GM11168 (cell line): ENCODE measurements at regions not wholly inside any gene's neighbourhood (a gene's known extent, or its start where the extent isn't known, plus 50 kb on each side); places are given as distances from the start of the nearest gene placed in this dataset.

Experiments used
- in situ Hi-C: fragments of 300-500 bp; cut with MboI; formaldehyde crosslinking; loops from one replicate; pipeline ENCODE4 v1.12.0; 2022; ENCODE audit warnings: low sequenced_read_pairs; ENCODE audit not compliant: unreplicated experiment

DNA sequence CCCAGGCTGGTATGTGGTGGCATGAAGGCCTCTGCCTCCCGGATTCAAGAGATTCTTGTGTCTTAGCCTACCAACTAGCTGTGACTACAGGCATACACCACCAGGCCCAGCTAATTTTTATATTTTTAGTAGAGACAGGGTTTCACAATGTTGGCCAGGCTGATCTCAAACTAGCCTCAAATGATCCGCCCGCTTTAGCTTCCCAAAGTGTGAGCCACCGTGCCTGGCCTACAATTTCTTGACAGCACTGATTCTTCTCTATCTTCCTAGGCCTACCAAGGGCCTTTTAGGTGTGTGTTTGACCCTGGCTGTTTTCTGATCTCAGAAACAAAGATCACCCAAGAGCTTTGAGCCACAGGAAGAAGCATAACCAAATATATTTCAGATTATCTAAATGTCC, 540.8 kb upstream of the ADAMTS5 start:
- in situ Hi-C loops: no loop called here

DNA sequence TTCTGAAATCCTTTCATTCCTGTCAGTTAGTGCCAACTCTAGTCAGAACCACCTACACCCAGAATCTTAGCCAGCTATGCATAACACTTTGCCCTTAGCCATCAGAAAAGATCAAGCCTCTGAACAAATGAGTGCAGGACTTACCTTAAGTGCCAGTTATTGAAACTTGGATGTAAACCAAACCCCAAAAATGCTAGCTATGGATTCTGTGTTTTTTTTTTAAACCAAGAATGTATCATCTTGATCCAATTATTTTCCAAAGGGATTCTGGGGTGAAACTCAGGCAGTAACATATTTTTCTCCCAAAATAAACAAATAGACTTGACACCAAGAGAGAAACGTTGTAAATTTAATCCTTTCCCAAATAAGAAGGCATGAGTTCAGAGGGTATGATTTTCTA, 538.6 kb upstream of the ADAMTS5 start:
- in situ Hi-C loops: no loop called here

DNA sequence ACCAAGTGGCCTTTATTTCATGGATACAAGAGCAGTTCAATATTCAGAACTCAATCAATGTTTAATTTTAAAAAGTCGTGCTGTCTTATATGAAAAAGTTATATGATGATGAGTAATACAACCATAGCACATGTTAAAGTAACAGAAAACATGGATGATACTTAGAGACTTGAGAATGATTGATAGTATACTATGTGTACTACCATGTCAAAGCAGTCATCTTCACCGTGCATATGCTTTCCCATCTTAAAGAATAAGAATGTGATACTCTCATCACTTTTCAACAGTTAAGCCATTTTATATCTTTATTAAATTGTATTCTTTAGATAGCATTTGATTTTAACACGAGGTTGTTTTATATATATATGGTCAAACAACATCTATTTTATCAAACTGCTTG, 535.9 kb upstream of the ADAMTS5 start:
- in situ Hi-C loops: no loop called here

DNA sequence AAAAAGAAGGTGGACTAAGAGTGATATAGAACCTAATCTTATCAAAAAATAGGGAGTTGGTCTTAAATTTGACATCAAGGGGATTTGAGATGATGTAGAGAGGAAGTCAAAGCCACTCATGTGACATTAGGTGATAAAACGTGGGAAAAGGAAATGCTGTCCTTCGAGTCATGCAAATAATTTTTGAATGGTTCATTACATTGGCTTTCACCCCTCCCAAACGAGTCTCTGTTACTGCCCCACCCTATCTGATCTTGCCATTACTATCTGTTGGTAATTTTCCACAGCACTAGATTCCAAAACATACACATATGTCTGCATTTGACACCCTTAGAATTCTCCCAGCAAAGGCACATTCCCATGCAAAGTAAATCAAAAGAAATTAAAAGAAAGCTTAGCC, 531.1 kb upstream of the ADAMTS5 start:
- in situ Hi-C loops: no loop called here

DNA sequence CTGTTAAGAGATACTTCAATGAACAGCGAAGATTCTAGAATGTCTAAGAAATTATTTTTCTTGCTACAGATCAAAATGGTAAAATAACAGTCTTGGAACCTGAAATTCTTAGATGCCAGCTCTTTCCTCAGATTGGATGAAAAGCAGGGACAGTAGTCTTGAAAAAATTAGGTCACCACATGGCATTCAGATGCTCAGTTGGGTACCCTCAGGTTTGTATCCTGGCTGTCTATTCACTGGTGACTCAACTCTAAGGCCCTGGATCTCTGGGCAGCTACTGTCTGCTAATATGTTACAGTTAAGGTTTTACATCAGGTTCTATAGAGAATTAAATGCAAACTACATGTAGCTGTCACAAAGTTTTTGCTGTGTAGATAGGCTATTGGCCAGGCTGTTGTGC, 528.9 kb upstream of the ADAMTS5 start:
- in situ Hi-C loops: no loop called here

DNA sequence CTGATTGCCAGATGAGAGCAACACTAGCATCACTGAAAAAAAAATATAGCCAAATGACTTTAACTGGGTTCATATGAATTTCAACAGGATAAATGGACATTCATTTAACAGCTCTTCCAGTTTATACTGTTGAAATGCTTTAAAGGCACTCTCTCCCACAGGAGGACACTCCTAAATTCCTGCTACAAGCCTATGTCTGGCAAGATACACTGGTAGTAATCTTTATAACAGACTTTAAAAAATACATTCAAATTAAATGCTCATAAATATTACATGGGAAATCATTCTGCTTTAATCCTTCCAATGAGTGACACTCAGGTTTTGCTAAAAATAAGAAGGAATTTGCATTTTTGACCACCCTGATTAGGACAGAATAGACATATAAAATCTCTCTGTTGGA, 526.7 kb upstream of the ADAMTS5 start:
- in situ Hi-C loops: no loop called here

DNA sequence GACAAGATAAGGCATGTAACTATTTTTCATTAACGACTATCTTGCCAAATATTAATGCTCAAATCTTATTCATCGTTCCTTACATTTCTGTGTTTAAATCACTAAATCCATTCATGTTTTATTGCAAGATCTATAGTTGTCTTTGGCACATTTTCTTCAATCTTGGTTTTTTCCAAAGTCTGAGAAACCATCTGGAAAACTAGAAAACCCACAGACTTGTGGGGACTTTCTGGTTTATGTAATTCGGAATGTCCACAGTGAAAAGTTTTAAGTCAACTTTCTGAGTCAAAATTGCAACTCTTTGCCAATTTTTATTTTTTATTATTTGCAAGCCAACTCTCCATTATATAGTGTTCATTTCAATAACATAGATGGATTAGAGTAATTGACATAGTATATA, 520.8 kb upstream of the ADAMTS5 start:
- in situ Hi-C loops: no loop called here

DNA sequence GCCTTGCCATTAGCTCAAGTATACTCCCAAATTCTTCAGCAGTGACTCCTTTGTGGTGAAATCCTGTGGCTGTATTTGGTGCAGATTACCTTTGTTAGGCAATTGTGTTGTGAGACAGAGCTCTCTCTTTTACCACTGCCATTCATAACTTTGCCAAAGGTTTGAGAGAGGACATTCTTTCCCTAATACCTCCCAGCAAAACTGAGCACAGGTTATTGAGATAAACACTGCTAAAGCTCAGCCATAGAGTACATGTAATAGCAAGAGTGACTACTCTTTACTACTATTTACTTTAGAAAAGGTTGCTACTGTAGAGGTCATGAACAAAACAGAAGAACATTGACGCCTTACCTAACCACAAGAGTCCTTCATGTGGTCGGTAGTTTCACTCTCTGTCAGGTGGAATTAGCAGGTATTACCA, 514.0 kb upstream of the ADAMTS5 start:
- in situ Hi-C loops: no loop called here

DNA sequence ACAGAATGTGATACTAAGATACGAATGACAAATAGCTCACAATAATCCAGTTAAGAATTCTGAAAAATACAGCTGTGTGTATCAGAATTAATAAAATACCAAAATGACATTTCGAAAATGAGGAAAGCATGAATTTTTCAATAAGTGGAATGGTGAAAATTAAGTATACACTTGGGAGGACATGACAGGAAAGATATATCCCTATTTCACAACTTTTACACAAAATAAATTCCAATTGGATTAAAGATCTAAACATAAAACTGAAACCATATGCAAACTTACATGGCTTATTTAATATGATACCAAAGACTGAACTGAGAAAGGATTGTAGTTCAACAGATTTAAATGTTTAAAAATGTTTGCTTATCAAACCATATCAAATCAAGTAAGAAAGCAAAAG, 510.4 kb upstream of the ADAMTS5 start:
- in situ Hi-C loops: no loop called here

DNA sequence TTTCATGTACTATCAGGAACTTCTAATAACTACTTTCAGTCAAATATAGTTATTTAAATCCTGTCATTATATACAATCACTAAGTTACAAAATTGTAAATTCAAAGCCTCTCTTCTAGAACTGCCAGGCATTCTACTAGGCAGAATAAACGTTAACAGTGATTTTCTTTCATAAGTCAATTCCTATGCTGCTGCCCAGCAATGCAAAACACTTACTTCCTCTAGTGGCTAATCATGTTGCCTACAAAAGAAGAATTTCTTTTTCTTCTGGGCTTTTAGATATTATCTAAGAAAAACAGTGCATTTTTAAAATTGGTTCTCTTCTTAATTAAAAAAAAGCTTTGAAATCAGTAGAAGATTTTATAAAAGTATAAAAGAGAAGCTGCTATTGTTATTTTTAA, 509.8 kb upstream of the ADAMTS5 start:
- in situ Hi-C loops: no loop called here

DNA sequence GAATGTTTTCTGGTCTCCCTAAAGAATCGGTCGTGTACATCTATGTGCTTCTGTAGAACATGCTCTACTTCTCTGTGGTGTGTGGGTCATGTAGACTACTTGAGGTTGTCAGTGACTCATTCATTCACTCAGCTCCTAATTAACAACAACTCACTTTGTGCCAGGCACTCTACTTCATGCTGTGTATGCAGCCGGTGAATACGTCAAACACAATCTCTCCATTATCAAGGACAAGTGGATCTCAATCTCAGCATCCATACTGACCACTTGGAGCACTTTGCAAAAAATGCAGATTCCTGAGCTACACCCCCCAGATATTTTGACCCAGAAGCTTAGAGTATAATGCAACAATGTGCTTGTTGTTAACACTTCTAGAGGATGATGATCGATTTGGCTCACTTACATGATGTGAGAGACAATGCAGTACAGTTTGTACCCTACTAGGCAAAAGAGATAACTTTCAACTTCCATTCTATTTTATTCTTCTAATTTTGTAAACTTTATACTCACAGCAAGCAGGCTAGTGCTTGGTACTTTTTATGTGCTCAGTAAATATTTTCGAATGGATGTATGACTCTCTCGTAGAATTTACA, 508.6 kb upstream of the ADAMTS5 start:
- in situ Hi-C loops: no loop called here

DNA sequence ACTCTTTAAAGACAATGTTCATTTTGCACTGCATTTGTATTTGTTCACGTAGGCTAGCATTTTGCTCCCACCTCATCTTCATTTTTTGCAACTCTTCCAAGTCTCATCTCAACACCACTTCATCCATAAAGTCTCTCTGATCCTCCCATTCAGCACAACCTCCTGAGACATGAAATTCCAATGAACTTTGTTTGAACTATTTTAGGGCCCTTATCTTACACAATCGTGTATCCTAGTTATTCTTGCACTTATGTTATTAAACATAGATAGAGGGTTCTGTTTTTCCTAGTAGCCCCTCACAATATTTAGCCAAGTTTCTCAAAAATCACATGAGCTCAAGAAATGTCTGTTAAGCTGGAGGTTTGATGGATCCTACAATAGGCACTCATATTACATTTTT, 500.5 kb upstream of the ADAMTS5 start:
- in situ Hi-C loops: no loop called here

DNA sequence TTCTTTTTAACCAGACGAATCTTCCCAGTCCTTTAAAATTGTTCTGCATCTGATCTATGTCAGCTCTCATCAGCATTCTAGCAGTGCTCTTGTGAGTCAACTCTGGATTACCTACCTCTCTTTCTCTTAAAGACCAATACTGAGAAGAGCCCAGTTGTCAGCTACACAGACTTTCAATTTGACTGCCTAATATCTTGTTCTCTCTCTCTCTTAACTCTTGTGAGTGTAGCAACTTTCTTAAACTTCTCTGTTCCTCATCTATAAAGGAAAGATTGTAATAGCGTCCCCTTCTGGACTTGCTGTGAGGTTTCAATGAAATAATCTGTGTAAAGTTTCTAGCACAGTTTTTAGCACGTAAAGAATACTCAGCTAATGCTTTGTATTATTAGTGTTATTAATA, 499.3 kb upstream of the ADAMTS5 start:
- in situ Hi-C loops: no loop called here

DNA sequence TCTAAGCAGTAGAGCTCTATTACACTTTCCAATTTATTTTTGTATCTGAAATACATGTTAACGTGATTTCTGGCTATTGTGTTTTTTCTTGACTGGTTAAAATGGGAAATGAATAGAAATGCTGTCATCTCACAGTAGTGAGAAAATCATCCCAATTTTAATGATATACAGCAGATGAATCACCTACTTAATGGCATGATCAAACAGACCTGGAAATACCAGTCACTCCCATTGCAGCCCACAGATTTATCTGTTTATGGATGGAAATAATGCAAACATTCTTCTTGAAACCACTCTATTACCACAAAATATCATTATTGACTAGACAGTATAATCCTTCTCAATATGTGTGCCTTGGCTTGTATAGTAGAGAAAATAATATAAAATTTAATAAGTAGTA, 497.8 kb upstream of the ADAMTS5 start:
- in situ Hi-C loops: no loop called here

DNA sequence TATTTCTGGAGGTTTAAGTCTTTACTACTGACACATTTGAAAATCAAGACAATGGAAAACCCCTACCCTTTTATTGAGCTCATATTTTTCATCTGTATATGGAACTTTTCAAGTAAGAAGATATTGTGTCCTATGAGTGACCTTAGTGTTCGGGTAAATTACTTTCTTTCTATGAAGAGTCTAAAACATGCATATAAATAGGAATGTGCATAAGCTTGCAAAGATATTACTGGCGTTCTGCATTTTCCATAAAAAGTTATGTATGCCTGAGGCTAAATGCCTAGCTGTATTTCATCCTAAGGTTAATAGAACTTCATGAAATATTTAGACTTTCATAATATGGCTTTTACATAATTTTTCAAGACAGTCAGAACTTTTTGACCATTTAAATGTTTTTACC, 495.8 kb upstream of the ADAMTS5 start:
- in situ Hi-C loops: no loop called here

DNA sequence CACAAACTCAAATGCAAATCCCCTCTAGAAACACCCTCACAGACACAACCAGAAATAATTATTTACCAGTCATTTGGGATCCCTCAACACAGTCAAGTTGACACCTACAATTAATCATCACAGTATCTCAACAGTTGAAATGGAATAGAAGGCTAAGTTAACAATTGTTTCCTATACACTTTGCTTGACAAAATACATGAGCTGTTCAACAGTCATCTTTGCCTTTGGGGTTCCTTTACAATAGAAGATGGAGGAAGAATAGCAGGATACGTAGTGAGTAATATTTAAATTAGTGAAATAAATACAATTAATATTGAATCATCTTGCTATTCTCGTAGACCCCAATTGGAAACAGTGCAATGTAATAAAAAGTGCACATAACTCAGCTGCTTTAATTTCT, 487.3 kb upstream of the ADAMTS5 start:
- in situ Hi-C loops: no loop called here

DNA sequence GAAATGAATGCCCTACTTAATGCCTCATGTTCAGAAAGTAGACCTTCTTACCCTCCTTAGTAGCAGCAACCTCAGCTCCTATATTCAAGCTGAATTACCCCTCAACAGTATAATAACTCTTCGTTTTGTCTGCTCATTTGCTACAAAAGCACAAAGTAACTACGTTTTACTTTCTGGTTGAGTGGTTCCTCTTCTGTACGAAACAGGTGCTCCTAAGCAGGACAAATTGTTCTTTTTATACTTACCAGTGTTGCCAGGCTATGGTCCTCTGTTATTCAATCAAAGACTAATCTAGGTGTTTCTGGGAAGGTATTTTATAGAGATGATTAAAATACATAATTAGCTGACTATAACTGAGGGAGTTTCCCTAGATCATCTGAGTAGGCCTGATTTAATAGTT, 484.2 kb upstream of the ADAMTS5 start:
- in situ Hi-C loops: no loop called here

DNA sequence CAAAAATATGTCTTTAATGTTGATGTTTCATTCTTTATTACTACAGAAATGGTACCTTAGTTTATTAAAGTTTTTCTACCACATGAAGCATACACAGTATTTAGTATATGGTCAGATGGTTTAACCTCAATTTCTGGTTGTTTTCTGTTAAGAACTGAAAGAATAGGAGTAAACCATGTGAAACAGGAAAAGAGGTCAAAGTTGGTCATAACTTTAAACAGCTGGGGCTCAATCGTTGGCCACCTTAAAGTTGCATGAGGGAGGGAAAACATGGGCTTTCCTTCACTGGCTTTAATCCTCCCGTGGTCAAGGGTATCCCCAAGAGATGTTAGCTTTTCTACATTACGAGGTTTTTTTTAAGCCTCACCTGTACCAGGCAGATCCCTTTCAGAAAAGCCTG, 483.3 kb upstream of the ADAMTS5 start:
- in situ Hi-C loops: no loop called here

DNA sequence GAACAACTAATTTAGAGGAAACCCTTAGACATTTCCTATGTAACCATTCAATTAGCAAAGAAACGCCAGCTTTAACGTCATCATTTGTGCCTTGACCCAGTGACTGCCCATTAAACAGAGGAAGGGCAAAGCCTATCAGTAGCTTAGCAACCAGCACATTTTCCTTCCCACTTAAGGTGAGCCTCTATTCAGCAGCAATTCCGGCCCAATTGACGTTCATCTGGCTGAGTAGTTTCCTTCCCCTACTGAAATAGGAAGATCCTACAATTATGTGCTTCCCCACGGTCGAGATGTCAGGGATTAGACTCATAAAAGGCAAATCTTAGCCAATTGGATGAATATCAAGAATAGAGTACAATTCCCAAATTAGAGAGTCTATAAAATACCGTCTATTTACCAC, 482.1 kb upstream of the ADAMTS5 start:
- in situ Hi-C loops: no loop called here

DNA sequence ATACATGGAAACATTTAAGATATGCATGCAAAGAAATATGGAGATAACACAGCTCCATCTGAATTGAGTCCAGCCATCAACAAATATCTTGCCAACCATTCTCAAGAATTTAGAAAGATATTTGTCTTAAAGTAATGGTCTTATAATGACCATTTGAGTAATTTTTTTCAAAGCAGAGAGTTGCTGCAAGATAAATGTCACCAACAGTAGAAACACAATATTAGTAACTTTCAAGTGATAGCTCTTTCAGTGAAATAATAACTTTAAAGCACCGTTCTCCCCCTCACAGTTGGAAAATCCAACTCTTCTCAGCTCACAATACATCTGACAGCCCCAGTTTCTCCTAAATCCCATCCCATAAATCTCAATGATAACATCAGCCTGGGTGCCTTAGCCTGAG, 481.0 kb upstream of the ADAMTS5 start:
- in situ Hi-C loops: no loop called here

DNA sequence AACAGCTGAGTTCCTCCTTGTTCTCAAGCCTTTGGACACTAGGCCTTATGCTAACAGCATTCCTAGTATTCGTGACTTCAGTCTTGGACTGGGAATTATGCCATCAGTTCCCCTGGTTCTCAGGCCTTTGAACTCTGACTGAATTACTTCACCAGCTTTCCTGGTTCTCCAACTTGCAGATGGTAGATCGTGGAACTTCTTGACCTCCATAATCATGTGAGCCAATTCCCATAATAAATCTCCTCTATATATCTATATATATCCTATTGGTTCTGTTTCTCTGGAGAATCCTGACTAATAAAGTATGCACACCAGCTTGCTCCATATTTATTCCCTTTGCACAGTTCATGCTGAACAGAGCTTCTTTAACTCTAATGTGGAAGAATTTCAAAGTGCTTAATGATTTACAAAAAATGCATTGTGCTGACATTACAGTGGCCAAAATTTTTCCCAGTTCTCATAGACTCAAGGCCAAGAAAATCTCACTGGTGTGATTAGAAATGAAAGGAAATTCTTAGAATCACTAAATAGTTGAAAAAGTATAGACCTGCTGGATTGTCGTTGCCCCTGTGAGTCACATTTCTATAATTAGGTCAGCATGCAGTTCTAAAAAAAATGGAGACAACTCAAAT, 462.9 kb upstream of the ADAMTS5 start:
- in situ Hi-C loops: no loop called here

DNA sequence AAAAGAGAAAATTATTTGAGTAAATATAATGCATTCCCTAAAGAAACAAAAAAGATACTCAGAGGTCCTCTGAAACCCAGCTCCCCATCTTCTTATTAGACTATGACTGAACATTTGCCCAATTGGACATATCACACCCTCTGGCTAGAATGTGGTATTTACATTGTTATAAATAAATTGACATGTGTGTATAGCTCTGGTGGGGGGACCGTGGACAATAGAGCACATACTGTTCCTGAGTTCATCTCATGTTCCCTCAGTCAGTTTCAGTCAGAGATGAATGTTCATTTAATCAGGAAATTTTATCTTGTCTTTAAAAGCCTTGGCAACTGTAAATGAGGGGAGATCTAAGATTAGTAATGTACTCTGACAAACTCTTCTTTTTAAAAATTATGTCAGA, 459.3 kb upstream of the ADAMTS5 start:
- in situ Hi-C loops: no loop called here

DNA sequence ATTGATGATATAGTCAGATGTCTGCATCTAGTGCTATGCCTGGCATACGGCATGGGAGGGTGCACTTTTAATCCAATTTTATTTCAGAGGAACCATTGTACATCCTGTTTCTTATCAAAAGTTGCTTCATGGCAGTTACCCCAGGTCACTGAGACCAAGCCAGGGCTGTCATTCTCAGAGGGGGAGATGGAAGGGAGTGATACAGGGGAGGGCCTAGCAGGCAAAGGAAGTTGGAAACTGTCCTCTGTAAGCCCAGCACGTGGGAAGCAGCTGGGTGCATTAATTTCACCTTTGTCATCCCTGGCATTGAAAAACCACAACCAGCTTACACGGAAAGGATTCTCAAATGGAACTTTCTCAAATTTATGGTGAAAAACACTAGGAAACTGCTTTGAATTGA, 458.7 kb upstream of the ADAMTS5 start:
- in situ Hi-C loops: no loop called here
